AG04449 (cell line): ENCODE measurements at regions not wholly inside any gene's neighbourhood (a gene's known extent, or its start where the extent isn't known, plus 50 kb on each side); places are given as distances from the start of the nearest gene placed in this dataset.
A peak's percentile ranks its signal among the peaks of the same experiment; 100 is the strongest.

ENCODE experiments used
- CTCF ChIA-PET: fragments of 350-600 bp; formaldehyde crosslinking; extraction: SDS; loops from one replicate; lab custom pipeline; 2021; ENCODE audit warnings: antibody characterized with exemption; lab: Yijun Ruan, JAX
- POLR2A ChIA-PET: fragments of 400-600, 350-600 bp; formaldehyde crosslinking; extraction: SDS; loops from one replicate; lab custom pipeline; 2020; ENCODE audit warnings: antibody characterized with exemption, inconsistent platforms; lab: Yijun Ruan, JAX
- DNase-seq: peaks from one replicate; pipeline ENCODE4 v3.0.0-alpha.2; 2010; ENCODE audit warnings: low read depth, low spot score
- H3K4me3 ChIP-seq: 2 replicates; pipeline ENCODE4 v1.5.1; 2011; ENCODE audit warnings: low read depth, mild to moderate bottlenecking, control low read depth, low read length
- TF ChIP-seq, protein P1 (sequence below): IDR thresholded peaks from one replicate; pipeline ENCODE4 v1.5.1; 2011; ENCODE audit warnings: mild to moderate bottlenecking, moderate library complexity, low read length, control low read depth, inconsistent platforms; ENCODE audit not compliant: insufficient read depth; ENCODE audit errors: missing control alignments

DNA sequence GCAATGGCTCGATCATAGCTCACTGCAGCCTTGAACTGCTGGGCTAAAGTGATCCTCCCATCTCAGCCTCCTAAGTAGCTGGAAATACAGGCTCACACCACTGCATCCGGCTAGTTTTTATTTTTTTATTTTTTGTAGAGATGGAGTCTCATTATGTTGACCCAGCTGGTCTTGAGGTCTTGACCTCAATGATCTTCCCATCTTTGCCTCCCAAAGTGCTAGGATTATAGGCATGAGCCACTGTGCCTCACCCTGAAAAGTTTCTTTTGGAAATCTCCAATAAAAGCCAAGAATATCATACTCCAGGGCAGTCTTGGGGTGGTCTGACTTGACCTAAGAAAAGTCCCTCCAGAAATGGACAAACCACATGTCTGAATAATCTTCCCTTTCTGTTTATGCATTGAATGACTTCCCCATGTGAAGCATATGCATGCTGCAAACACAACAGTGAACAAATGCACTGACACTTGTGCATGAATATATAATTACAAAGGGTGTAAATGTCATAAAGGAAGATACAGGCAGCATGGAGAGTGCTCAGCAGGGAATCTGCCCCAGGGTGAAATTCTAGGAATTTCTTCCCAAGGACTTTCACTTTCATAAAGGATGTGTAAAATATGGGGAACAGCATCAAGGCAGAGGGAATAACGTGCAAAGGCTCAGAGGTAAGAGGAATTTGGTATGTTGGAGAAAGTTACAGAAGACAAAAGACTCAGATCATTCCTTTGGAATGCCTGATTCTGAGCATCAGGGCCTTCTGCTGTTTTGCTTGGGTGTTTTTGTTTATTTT, 142.4 kb upstream of the LYZL1 start:
- DNase-seq = no peak
- H3K4me3 ChIP-seq = no peak overlapping the region
- TF ChIP-seq, protein P1, sequence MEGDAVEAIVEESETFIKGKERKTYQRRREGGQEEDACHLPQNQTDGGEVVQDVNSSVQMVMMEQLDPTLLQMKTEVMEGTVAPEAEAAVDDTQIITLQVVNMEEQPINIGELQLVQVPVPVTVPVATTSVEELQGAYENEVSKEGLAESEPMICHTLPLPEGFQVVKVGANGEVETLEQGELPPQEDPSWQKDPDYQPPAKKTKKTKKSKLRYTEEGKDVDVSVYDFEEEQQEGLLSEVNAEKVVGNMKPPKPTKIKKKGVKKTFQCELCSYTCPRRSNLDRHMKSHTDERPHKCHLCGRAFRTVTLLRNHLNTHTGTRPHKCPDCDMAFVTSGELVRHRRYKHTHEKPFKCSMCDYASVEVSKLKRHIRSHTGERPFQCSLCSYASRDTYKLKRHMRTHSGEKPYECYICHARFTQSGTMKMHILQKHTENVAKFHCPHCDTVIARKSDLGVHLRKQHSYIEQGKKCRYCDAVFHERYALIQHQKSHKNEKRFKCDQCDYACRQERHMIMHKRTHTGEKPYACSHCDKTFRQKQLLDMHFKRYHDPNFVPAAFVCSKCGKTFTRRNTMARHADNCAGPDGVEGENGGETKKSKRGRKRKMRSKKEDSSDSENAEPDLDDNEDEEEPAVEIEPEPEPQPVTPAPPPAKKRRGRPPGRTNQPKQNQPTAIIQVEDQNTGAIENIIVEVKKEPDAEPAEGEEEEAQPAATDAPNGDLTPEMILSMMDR = no peak
- POLR2A ChIA-PET = no interaction called here
- CTCF ChIA-PET = no interaction called here

DNA sequence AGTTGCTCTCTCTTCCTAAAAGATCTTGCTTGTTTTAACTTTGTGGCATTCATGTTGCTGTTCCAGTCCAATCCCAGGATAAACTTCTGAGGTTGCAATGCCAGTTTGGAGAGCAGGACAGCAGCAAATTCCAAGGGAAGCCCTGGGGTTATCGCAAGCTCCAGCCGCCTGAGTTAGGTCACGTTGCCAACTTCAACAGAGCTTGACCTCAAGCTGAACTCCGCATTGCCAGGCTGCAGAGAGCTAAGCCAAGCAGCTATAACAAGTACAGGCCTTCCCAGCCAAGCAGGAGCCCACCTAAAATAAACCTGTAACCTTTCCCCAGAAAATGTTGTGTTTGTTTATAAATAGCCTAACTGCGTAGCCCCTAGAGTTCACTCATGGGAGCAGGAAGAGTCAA, 138.9 kb upstream of the LYZL1 start:
- no peak overlapping the region for H3K4me3 ChIP-seq
- no peak for DNase-seq
- ChIA-PET CTCF (interaction anchor here (0.9 to 2.0 kb wide), 3 partner anchors 12 to 19 kb away, joined by 3 to 6 read pairs (median 4); no protein-coding TSS in a partner anchor), POLR2A (interaction anchor here (0.8 kb wide), 1 partner anchor 8 kb away, joined by 3 read pairs; no protein-coding TSS in a partner anchor)
- TF ChIP-seq, protein P1 = no peak

DNA sequence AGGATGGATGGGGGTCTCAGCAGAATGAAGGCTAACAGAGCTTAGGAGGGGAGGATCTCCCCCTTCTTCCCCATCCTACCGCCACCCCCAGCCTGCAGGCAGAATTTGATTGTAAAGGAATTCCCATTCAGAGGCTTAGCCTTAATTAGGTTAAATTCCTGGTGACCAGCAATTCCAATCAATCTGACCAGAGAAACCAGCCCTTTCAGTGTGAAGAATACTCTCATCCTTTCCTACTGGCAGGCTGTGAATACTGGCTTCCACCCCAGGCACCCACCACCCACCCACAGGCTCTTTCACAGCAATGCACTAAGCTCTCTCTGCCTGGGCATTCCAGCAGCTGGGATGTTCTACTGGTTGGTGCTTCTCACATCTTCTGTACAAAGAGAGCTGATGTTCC, 137.9 kb upstream of the LYZL1 start:
- POLR2A ChIA-PET = no interaction called here
- no peak overlapping the region for H3K4me3 ChIP-seq
- DNase-seq = no peak
- CTCF ChIA-PET = interaction anchor here (1.5 to 2.0 kb wide), 2 partner anchors 11 to 20 kb away, joined by 4 to 6 read pairs; no protein-coding TSS in a partner anchor
- TF ChIP-seq, protein P1 = no peak

DNA sequence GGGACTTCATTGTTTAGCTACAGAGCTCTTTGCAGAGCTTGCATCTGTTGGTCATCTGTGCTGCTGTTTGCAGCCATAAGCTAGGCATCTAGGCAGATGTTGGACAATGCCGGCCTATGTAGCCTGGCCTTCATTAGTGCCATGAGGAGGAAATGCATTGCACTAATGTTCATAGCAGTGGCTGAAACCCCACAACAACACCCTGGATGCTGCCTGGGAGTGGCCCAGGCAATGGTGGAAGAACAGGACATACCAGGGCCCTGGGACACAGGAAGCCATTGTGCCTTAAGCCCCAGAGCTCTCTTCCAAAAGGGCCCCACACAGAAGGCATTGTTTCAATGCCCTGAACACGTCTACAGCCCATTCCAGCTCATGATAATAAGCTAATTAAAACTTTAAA, 131.5 kb upstream of the LYZL1 start:
- ChIA-PET CTCF (interaction anchor here (1.3 to 2.4 kb wide), 4 partner anchors 12 to 493 kb away, joined by 3 to 13 read pairs (median 5); no protein-coding TSS in a partner anchor), POLR2A (interaction anchor here (0.8 kb wide), 1 partner anchor 8 kb away, joined by 3 read pairs; no protein-coding TSS in a partner anchor)
- TF ChIP-seq, protein P1 = no peak
- H3K4me3 ChIP-seq = no peak overlapping the region
- DNase-seq = no peak

DNA sequence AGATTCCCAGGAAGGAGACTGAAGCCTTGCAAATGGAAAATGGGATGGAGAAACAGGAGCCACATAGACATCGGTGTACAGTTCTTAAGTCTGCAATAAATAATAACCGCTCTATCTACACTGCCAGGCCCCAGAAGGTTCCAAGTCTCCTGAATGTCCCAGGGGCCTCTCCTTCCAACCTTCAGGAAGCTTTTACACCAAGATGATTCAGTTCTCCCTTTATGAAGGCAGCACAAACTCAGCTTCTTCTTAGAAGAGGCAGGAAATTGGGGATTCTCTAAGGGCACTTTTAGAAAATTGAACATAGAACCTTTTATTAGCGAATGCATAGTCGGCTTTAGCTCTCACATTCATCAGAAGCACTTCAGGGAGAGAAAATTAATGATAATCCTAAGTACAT, 130.8 kb upstream of the LYZL1 start:
- ChIA-PET POLR2A (interaction anchor here (0.8 kb wide), 1 partner anchor 8 kb away, joined by 3 read pairs; no protein-coding TSS in a partner anchor), CTCF (interaction anchor here (0.7 to 2.4 kb wide), 4 partner anchors 14 to 494 kb away, joined by 3 to 13 read pairs (median 4); no protein-coding TSS in a partner anchor)
- TF ChIP-seq, protein P1 = no peak
- no peak overlapping the region for H3K4me3 ChIP-seq
- DNase-seq = no peak

DNA sequence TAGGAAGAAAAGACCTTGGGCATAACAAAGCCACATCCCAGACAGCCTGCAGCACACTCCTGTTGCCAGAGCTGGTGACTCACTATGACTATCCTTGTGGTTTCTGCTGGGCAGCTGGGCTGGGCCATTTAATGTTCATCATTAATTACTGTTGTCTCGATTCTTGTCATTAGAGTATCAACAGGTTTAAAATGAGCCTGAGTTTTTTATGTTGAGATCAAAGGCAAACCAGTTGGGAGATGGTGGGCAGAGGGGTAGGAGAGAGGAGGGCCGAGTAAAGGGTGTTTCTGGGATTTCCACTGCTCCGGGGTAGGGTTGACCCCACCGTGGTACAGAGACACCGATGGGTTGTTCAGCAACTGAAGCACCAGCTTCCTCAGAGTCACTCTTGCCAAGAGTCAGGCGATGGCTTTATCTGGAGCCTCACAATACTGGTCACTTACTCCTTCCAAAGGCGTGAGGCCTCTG, 128.7 kb upstream of the LYZL1 start:
- ChIA-PET CTCF (interaction anchor here (0.8 to 1.6 kb wide), 4 partner anchors 31 to 541 kb away, joined by 3 to 6 read pairs (median 3); no protein-coding TSS in a partner anchor), POLR2A (no interaction called here)
- DNase-seq = peak; percentile 50
- TF ChIP-seq, protein P1 = no peak
- H3K4me3 ChIP-seq = no peak overlapping the region
